Hepatocyte (in vitro differentiated cells): ENCODE measurements at regions not wholly inside any gene's neighbourhood (a gene's known extent, or its start where the extent isn't known, plus 50 kb on each side); places are given as distances from the start of the nearest gene placed in this dataset.
A peak's percentile ranks its signal among the peaks of the same experiment; 100 is the strongest.
"Not testable (repeated sequence)": the region's sequence is repeated elsewhere in the genome, so short reads cannot be mapped to it uniquely, and the experiment has no call there.

Source experiments
- DNase-seq: peaks from one replicate; pipeline ENCODE4 v3.0.0-alpha.2; 2016; ENCODE audit warnings: low spot score
- H2AFZ ChIP-seq: fragments of 200-600 bp; sonication (generic); 2 replicates; pipeline ENCODE4 v1.6.0; 2016; ENCODE audit warnings: antibody characterized with exemption, mild to moderate bottlenecking
- H3K27ac ChIP-seq: fragments of 200-600 bp; sonication (generic); 2 replicates; pipeline ENCODE4 v1.5.1; 2016; ENCODE audit warnings: mild to moderate bottlenecking
- H3K27me3 ChIP-seq: fragments of 200-600 bp; sonication (generic); 2 replicates; pipeline ENCODE4 v1.6.1; 2016
- H3K36me3 ChIP-seq: fragments of 200-600 bp; sonication (generic); replicated peaks from 2 replicates; pipeline ENCODE4 v1.5.1; 2016; ENCODE audit warnings: low read depth; ENCODE audit not compliant: insufficient read depth
- H3K4me1 ChIP-seq: fragments of 200-600 bp; sonication (generic); 2 replicates; pipeline ENCODE4 v1.5.1; 2016; ENCODE audit warnings: mild to moderate bottlenecking, moderate library complexity; ENCODE audit not compliant: insufficient read depth
- H3K4me2 ChIP-seq: fragments of 200-600 bp; sonication (generic); 2 replicates; pipeline ENCODE4 v1.6.0; 2016
- H3K4me3 ChIP-seq: fragments of 200-600 bp; sonication (generic); 2 replicates; pipeline ENCODE4 v1.5.1; 2016; ENCODE audit warnings: mild to moderate bottlenecking
- H3K79me2 ChIP-seq: fragments of 200-600 bp; sonication (generic); 2 replicates; pipeline ENCODE4 v1.6.0; 2017; ENCODE audit warnings: mild to moderate bottlenecking
- H3K9me2 ChIP-seq: fragments of 200-600 bp; sonication (generic); replicated peaks from 2 replicates; pipeline ENCODE4 v1.6.0; 2017; ENCODE audit warnings: mild to moderate bottlenecking; ENCODE audit not compliant: insufficient read depth
- H3K9me3 ChIP-seq: fragments of 200-600 bp; sonication (generic); 2 replicates; pipeline ENCODE4 v1.5.1; 2016; ENCODE audit warnings: low read depth, mild to moderate bottlenecking
- H4K20me1 ChIP-seq: fragments of 200-600 bp; sonication (generic); 2 replicates; pipeline ENCODE4 v1.6.0; 2016; ENCODE audit warnings: mild to moderate bottlenecking; ENCODE audit not compliant: insufficient read depth, poor library complexity, severe bottlenecking
- EZH2 ChIP-seq: fragments of 200-600 bp; sonication (generic); IDR thresholded peaks from 2 replicates; pipeline ENCODE4 v1.6.1; 2016; ENCODE audit warnings: antibody characterized with exemption, mild to moderate bottlenecking, borderline replicate concordance
- EZH2phosphoT487 ChIP-seq: fragments of 200-600 bp; sonication (generic); IDR thresholded peaks from one replicate; pipeline ENCODE4 v1.6.1; 2018; ENCODE audit warnings: antibody characterized with exemption, mild to moderate bottlenecking, low read depth, moderate library complexity; ENCODE audit not compliant: unreplicated experiment, severe bottlenecking
- WGBS: methylation state at CpG from one replicate; pipeline ENCODE4 v1.1.6; 2016; ENCODE audit warnings: low lambda C conversion rate; ENCODE audit errors: missing lambda C conversion rate; 5-methylcytosine and 5-hydroxymethylcytosine counted together
- TF ChIP-seq, protein P1 (sequence below): fragments of 200-600 bp; sonication (generic); IDR thresholded peaks from 2 replicates; pipeline ENCODE4 v1.5.1; 2016; ENCODE audit warnings: antibody characterized with exemption, mild to moderate bottlenecking; ENCODE audit not compliant: poor library complexity

DNA sequence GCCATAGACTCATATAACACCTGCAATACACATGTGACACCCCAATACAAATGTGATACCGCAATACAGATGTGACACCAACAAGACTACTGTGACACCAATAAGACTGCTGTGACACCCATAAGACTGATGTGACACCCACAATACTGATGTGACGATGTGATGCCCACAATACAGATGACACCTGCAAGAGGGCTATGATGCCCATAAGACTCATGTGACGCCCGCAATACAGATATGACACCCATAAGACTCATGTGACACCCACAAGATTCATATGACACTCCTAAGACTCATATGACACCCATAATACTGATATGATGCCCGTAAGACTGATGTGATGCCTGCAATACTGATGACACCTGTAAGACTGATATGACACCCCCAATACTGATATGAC is 113.0 kb downstream of the MRPL57 start:
- H3K9me2 ChIP-seq = no peaks in the 10 kb centered on the region

DNA sequence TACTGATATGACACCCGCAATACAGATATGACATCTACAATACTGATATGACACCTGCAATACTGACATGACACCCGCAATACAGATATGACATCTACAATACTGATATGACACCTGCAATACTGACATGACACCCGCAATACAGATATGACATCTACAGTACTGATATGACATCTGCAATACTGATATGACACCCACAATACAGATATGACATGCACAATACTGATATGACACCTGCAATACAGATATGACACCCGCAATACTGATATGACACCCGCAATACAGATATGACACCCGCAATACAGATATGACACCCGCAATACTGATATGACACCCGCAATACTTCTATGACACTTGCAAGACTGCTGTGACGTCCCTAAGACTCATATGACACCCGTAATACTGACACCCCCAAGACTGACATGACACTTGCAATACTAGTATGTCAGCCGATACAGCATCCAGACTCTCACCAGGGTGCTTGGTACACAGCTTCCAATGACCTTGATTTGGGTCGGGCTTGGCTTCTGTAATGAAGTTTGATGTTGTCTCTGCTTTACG is 114.1 kb downstream of the MRPL57 start:
- H3K27ac ChIP-seq, H3K4me3 ChIP-seq, H3K4me1 ChIP-seq, H3K79me2 ChIP-seq, H3K4me2 ChIP-seq, H4K20me1 ChIP-seq, H2AFZ ChIP-seq, DNase-seq, H3K9me2 ChIP-seq, H3K36me3 ChIP-seq, H3K9me3 ChIP-seq, H3K27me3 ChIP-seq: not testable (repeated sequence)
- WGBS = 92% methylated on average over 13 of the region's 13 CpGs

More for the DNA sequence above, 113.0 kb downstream of the MRPL57 start:
- 93% methylated on average over 5 of the region's 5 CpGs for WGBS
- no peak overlapping the region for H3K27ac ChIP-seq
- H4K20me1 ChIP-seq = no peaks in the 10 kb centered on the region
- H2AFZ ChIP-seq = no peak overlapping the region
- no peaks in the 10 kb centered on the region for H3K9me3 ChIP-seq
- TF ChIP-seq EZH2 (no peak), EZH2phosphoT487 (no peak)
- TF ChIP-seq, protein P1, sequence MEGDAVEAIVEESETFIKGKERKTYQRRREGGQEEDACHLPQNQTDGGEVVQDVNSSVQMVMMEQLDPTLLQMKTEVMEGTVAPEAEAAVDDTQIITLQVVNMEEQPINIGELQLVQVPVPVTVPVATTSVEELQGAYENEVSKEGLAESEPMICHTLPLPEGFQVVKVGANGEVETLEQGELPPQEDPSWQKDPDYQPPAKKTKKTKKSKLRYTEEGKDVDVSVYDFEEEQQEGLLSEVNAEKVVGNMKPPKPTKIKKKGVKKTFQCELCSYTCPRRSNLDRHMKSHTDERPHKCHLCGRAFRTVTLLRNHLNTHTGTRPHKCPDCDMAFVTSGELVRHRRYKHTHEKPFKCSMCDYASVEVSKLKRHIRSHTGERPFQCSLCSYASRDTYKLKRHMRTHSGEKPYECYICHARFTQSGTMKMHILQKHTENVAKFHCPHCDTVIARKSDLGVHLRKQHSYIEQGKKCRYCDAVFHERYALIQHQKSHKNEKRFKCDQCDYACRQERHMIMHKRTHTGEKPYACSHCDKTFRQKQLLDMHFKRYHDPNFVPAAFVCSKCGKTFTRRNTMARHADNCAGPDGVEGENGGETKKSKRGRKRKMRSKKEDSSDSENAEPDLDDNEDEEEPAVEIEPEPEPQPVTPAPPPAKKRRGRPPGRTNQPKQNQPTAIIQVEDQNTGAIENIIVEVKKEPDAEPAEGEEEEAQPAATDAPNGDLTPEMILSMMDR = no peak
- H3K4me1 ChIP-seq = no peaks in the 10 kb centered on the region
- H3K36me3 ChIP-seq = no peaks in the 10 kb centered on the region
- H3K79me2 ChIP-seq = no peaks in the 10 kb centered on the region
- no peak overlapping the region for H3K4me3 ChIP-seq
- H3K4me2 ChIP-seq = no peak overlapping the region
- DNase-seq = no peak
- peaks cover 3% of the 10 kb centered on the region for H3K27me3 ChIP-seq

DNA sequence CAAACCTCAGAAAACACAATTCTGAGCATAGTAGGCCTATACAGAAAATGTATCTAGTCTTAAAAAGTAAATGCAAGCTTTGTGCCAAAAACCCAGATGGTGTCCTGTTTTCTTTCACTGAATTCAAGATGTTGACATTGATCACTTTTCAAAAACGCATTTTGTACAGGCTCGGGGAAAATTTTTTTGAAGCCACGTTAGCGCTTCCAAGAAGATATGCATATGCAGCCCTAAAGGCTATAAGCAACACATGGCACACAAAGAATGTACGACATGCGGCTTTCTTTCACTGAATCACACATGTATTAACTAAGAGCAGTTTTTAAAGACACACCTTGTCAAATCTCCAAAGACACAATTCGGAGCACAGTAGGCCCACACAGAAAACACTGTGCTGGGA is 115.4 kb downstream of the MRPL57 start:
- Histone ChIP-seq H3K4me2 (no peak overlapping the region), H3K9me3 (no peaks in the 10 kb centered on the region), H3K9me2 (no peaks in the 10 kb centered on the region), H3K4me3 (no peak overlapping the region), H3K27me3 (no peaks in the 10 kb centered on the region), H4K20me1 (no peaks in the 10 kb centered on the region), H3K4me1 (no peaks in the 10 kb centered on the region), H3K27ac (no peak overlapping the region), H3K36me3 (no peaks in the 10 kb centered on the region), H2AFZ (no peak overlapping the region), H3K79me2 (no peaks in the 10 kb centered on the region)
- WGBS = 85% methylated on average over 7 of the region's 7 CpGs
- no peak for DNase-seq
- TF ChIP-seq EZH2phosphoT487 (no peak), EZH2 (no peak)
- TF ChIP-seq, protein P1 = no peak

DNA sequence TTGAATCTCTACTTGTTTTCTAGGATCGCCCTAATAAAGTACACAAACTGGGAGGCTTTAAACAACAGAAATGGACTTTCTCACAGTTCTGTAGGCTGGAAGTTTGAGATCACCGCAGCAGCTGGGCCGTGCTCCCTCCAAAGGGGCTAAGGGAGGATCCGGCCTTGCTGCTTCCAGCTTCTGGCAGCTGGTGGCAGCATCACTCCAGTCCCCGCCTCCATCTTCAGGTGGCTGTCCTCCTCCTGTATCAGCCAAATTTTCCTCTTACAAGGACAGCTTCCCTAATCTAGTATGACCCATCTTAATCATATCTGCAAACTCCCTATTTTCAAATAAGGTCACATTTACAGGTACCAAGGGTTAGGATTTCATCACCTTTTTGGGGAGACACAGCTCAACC is 120.5 kb downstream of the MRPL57 start:
- peak overlapping the region; percentile 62 for H3K27ac ChIP-seq

More for the DNA sequence above, 120.5 kb downstream of the MRPL57 start:
- H3K79me2 ChIP-seq = peaks cover 27% of the 10 kb centered on the region
- not testable (repeated sequence) for H3K27me3 ChIP-seq, H3K9me2 ChIP-seq, H3K36me3 ChIP-seq, H3K4me2 ChIP-seq, H3K4me3 ChIP-seq, H3K9me3 ChIP-seq, H4K20me1 ChIP-seq, H3K4me1 ChIP-seq
- peak overlapping the region; percentile 61 for H2AFZ ChIP-seq
- peak; percentile 62 for DNase-seq
- TF ChIP-seq, protein P1 = peak; percentile 54
- WGBS = 16% methylated on average over 5 of the region's 5 CpGs
